HG02973 (cell line): ENCODE measurements at regions not wholly inside any gene's neighbourhood (a gene's known extent, or its start where the extent isn't known, plus 50 kb on each side); places are given as distances from the start of the nearest gene placed in this dataset.

ENCODE experiments used
- ATAC-seq: cut with Tn5 transposase; IDR thresholded peaks from one replicate; pipeline ENCODE4 v1.9.1; 2021; ENCODE audit warnings: moderate library complexity; ENCODE audit not compliant: unreplicated experiment

GRCh38 chr1:38326856-38327255, 280.3 kb upstream of the POU3F1 start:
- no peak for ATAC-seq

GRCh38 chr1:38326135-38326534, 279.5 kb upstream of the POU3F1 start:
- ATAC-seq = no peak

GRCh38 chr1:38312753-38313152, 266.2 kb upstream of the POU3F1 start:
- ATAC-seq = no peak

GRCh38 chr1:38310079-38310478, 263.5 kb upstream of the POU3F1 start:
- ATAC-seq = no peak

- ATAC-seq = no peak
Observed at GRCh38 chr1:38308780-38309179, 262.2 kb upstream of the POU3F1 start.

GRCh38 chr1:38305666-38306065, 259.1 kb upstream of the POU3F1 start:
- no peak for ATAC-seq

GRCh38 chr1:38303843-38304242, 257.2 kb upstream of the POU3F1 start:
- ATAC-seq = no peak

- no peak for ATAC-seq
Observed at GRCh38 chr1:38301040-38301439, 254.4 kb upstream of the POU3F1 start.

GRCh38 chr1:38300616-38301015, 254.0 kb upstream of the POU3F1 start:
- no peak for ATAC-seq

- ATAC-seq = no peak
Observed at GRCh38 chr1:38297842-38298241, 251.2 kb upstream of the POU3F1 start.

GRCh38 chr1:38297246-38297645, 250.7 kb upstream of the POU3F1 start:
- no peak for ATAC-seq

GRCh38 chr1:38296047-38296446, 249.5 kb upstream of the POU3F1 start:
- no peak for ATAC-seq

GRCh38 chr1:38293567-38293966, 247.0 kb upstream of the POU3F1 start:
- ATAC-seq = no peak

- ATAC-seq = no peak
Observed at GRCh38 chr1:38292969-38293368, 246.4 kb upstream of the POU3F1 start.

- no peak for ATAC-seq
Observed at GRCh38 chr1:38291906-38292521, 245.4 kb upstream of the POU3F1 start.

GRCh38 chr1:38291336-38291735, 244.7 kb upstream of the POU3F1 start:
- no peak for ATAC-seq

GRCh38 chr1:38289034-38289433, 242.4 kb upstream of the POU3F1 start:
- no peak for ATAC-seq

GRCh38 chr1:38287547-38287946, 241.0 kb upstream of the POU3F1 start:
- ATAC-seq = no peak

GRCh38 chr1:38287036-38287435, 240.4 kb upstream of the POU3F1 start:
- no peak for ATAC-seq

GRCh38 chr1:38285807-38286530, 239.4 kb upstream of the POU3F1 start:
- no peak for ATAC-seq

- no peak for ATAC-seq
Observed at GRCh38 chr1:38284953-38285352, 238.4 kb upstream of the POU3F1 start.

- no peak for ATAC-seq
Observed at GRCh38 chr1:38283696-38284470, 237.3 kb upstream of the POU3F1 start.
